GM19043 (cell line): ENCODE measurements at regions not wholly inside any gene's neighbourhood (a gene's known extent, or its start where the extent isn't known, plus 50 kb on each side); places are given as distances from the start of the nearest gene placed in this dataset.

ENCODE experiments used
- ATAC-seq: cut with Tn5 transposase; IDR thresholded peaks from one replicate; pipeline ENCODE4 v1.9.1; 2021; ENCODE audit warnings: low read depth; ENCODE audit not compliant: unreplicated experiment

DNA sequence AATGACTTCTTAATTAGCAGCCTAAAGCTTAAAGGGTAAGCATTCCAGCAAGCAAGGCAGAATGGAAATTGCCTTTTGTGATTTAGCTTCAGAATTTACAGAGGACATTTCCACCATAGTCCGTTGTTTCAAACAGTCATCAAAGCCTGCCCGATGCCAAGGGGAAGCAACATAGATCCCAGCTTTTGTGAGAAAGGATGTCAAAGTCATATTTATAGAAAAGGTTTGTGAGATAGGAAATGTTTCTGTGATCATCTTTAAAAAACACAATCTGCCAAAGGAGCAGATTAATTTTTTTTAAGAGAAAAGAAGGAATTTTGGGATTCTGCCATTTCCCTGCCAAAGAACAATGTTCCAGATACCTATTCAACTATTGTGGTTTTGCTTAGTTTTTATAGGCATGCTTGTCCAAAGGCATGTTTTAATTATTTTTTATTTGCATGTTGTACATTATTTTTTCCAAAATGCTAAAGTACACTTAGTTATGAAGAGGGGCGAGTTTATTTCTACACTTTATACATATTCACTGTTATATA is 346.9 kb downstream of the ZNF608 start:
- no peak for ATAC-seq

DNA sequence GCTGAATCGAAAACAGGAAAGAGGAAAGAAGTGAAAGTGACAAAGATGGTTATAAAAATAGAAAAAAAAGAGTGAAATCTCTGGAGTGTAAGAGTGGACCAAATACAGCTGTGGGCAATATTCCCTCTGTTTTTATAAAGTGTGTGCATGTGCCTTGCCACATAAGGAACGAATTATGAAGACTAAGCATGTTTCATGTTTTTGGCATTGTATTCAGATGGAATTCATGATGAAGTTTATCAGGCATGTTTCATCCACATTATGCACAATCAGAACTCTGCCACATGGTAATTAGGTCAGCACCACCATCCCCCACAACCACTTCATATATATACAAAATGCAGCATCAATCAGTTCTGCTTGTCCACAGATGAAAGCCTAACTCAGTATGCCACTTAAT is 348.0 kb downstream of the ZNF608 start:
- ATAC-seq, result no peak

DNA sequence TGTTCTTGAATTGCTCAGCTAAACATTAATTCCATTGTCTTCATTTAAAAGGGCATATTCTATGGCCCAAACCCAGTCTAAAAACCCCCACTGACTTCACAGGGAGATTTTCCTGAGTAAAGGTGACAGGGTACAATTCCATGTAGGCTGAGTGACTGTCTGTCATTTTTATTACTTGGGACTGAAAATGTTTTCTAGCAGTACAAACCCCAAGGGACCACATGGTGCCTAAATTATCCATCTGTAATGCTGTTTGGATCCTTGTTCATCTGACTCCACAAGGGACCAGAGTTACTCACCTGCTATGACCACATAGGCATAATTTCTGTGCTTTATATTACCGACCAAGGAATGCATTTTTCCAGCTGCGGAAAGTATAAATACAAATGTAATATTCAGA is 349.1 kb downstream of the ZNF608 start:
- ATAC-seq, result no peak

DNA sequence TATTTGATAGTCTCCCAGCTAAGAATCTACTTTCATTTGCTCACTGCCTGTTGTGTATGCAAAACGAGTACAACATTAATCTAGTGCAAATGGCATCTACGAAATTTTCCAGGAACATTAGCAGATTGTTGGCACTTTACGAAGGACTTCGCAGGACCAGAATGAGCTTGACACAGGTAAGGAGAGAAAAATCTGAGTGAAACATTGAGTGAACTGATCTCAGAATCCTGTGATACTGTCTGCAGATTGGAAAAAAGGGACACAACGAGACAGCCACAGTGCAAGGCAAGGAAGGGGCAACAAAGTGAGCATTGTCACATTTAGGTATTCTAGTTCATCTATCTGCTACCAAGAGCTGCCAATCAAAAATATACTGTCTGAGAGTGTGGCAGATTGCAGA is 350.5 kb downstream of the ZNF608 start:
- ATAC-seq, result no peak

DNA sequence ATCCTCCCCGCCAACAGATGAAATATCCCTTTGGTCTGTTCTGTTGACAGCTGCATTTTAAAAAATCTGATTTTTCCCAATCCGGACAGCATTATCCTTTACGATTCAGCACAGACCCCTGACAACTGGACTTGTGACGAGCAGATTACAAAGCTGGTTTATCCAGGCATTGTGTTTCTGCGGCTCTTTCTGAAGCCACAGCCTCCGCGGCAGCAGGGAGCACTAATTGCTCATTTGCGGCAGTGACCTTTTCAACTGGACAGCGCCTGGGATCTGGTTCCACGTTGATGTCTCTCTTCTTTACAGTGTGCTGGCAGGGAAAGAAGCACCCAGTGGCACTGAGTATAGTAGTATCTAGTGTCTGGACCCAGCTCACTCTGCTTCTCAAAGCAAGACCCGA is 351.2 kb downstream of the ZNF608 start:
- ATAC-seq, result no peak

DNA sequence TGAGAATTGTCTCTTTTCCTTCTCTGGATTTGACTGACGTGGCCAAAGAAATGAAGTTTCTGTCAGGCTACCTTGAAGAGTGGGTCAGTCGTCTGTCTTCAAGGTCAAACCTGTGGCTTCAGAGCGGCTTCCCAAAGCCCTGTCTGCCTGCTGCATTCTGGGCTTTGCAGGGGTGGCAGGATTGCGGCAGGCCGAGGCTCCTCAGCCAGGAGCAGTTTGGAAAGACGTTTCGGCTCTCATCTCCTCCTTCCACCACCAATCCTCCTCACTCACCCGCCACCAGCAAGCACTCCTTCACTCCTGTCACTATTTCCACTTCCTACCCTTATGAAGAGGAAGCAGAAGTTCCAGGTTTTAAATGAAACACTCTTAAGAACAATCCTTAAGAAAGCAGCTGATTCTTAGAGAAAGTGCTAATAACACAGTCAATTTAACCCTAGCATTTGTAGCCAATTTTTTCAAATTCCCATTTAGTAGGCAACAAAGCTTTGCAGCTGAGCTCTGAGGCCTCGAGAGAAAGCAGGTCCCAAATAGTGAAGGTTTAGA is 351.7 kb downstream of the ZNF608 start:
- no peak for ATAC-seq

DNA sequence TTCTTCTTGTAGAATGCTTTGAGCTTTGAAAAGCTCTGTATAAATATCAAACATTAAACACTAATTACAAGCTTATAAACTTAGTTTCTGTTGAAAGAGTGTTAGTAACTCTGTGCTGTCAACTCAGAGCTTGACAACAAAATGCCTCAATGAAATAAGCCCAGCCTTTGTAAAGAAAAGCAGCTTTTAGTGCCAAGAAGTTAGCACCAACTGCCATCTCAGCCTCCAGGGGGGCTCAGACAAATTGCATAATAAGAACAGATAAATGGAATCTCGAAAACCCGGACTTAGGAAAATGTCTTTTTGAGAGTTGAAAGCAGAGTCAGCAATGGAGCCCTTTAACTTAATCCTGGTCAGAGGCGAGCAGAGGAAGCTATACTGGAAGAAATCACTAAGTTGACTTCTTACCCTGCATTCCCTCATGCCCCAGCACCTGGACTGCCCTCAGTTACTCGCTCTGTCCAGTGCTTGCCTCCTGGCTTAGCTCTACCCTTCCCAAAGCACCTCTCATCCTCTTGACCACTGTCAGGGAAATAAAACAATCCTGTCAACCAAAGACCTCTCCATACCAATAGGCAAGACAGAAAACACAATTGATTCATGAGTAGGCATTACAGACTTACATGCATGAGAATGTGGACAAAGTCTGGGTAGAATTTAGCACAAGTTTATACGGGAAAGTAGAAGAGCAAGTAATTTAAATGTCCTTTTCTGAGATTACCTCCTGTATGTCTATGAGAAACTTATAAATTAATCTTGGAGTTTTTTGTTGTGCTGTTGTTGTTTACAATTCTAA is 352.7 kb downstream of the ZNF608 start:
- no peak for ATAC-seq

DNA sequence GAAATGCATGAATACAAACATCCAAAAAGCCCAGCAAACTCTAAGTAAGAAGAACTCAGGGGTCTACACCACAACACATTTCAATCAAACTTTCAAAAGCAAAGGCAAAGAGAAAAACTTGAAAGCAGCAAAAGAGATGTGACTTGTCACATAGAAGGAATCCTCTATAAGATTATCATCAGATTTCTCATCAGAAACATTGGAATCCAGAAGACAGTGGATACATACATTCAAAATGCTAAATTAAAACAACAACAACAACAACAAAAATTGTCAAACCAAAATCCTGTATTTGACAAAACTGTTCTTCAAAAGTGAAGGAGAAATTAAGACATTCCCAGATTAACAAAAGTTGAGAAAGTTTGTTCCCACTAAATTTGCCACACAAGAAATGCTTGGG is 362.7 kb downstream of the ZNF608 start:
- ATAC-seq, result no peak

DNA sequence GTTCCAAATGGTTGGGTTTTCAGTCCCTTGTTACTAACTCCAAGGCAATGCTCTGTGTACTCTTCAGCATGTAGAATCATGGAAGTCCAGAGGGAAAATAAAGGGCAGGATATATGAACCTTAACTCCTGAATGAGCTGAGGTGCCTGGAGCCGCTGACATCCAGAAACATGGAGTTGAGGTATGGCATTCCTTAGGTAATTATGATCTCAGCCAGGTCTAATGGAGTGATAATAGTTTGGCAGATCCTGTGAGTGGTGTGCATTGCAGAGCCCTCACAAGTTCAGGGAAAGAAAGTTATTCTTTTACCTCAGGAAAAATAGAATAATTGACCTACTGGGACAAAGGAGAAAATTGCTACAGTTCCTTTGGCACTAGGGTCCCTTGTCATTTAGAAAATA is 369.1 kb downstream of the ZNF608 start:
- no peak for ATAC-seq

DNA sequence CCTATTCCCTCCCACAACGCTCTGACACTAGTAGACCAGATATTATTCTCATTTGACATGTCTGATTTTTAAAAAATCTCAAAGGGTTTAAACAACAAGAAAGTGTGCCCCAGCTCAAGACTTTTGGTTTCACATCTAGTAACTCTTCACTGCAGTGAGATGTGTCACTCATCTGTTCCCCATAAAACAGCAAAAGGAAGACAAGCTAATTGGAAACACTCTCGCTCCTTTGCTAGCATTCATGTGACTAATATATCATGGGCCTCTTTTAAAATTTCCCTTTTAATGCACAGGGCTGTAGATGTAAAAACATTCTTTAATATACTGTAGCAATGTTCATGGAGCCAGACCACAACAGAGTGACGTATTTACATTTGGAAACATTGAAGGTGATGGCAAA is 372.6 kb downstream of the ZNF608 start:
- no peak for ATAC-seq

DNA sequence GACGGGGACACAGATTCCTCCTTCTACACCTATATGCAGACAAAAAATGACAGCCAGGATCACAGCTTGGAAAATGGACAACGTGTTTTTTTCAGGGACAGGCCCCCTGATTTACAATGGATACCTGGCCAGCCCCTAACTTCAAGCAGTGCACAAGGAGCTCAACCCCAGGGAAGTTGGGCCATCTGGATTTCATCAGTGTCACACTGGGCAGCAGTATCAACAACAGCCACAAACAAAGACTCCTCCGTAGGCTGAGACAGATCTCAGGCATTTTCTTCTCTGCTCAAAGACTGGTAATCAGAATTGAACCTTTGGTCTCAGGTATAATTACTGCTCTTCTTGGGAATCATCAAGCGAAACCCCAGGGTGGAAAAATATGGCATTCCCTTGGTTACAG is 374.0 kb downstream of the ZNF608 start:
- ATAC-seq, result no peak

DNA sequence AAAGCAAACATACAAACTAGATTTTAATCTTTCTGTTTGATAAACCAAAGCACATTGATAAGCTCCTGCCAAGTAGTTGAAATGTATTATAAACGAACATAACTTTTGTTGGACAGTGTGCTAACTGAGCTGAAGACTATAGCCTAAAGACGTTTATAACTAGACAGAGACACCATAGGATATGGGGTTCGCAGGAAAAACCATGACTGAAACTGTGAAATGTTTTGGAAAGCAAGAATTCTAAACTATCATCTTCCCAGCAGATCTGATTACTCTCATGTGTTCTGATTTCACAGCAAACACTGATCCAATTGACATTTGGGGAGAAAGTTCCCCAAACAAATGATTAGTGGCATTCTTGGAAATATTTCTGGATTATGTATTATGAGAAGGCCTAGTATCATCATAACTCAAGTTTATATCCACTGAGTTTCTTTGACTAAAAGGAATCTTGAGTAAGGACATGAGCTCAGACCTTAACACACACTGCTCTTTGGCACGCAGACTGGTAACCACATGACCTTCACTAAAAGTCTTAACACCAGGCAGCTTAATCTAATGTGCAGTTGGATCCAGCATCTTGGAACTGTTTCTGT is 375.2 kb downstream of the ZNF608 start:
- no peak for ATAC-seq

DNA sequence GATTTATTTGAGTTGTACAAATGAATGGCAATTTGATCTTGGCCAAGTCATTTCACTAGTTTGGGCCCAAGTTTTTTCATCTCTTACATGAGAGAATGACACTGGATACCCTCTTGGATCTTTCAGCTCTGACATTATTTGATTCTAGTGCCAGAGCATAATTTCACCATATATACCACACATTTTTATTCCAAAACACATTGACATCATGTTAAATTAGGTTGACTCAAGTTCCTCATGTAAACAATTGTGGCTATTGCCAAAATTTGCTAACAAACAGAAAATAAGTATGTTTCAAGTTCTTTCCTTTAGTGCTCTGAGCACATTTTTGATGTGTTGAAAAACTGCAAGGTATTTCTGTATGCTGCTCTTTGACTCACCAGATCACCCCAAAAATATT is 375.8 kb downstream of the ZNF608 start:
- ATAC-seq, result no peak

DNA sequence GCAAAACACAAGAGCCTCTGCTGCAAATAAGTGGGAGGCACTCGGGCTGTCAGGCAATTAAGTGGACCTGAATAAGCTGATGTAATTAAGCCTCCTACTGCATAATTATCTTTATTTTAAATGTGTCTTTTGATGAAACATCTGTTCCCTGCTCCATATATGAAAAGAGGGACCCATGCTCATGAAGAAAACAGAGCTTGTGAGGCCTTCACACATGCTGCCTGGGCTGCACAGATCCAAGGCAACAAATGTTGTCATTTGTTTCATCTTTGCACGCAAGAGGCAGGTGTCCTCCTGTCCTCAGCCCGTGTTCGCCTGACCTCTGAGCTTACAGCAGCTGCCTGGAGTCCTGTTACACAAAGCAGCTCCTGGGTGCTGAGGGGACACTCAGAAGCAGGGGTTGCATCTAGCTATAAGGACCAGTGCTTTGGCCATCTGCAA is 381.1 kb downstream of the ZNF608 start:
- ATAC-seq, result no peak

DNA sequence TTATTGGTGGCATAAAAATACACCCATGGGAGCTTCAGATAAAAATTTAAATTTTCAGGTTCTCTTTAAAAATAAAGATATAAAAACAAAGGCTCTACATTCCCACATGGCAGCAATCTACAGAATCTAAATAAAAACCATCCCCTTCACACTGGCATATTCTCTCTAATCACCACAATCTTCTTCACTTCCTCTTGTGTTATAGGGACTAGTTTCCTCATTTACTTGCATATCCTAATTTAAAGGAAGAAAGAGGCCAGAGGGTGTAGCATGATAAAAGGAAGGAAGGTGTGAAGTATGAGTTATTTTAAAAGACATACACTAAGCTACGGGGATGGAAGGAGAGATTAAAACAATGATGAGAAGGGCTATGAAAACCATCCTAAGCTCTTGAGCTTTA is 390.5 kb downstream of the ZNF608 start:
- no peak for ATAC-seq

DNA sequence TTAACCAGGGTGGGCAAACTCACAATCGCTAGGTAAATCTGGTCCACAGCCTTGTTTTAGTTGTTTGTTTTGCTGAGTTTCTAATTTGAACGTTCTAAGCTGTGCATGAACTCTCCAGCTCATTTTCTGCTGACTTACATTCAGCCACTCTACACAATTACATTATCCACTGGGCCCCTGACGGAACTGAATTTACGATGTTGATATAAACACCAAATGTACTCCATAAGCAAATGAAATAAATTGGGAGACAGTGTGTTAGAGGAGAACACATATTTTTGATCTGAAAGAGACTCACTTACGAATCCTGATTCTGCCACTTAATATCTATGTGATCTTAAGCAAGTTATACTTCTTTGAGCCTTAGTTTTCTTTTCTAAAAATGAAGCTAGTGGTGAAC is 393.4 kb downstream of the ZNF608 start:
- no peak for ATAC-seq

DNA sequence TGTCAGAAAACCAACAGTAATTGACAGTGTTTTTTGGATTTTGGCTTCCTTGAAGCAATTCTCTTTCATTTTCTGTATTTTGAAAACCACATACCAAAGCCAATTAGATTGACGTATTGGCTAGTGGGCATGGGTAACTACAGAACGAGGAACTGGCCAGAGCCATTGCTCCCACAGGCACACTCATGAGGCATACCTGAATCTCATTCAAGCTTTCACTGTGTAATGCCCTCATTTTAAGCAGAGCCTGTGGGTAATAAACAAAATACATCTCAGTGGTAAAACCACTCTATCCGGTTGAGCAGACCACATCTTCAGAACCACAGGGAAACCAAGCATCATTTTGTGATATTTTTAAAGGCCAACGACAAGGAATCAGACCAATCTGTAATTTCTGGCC is 394.1 kb downstream of the ZNF608 start:
- no peak for ATAC-seq

DNA sequence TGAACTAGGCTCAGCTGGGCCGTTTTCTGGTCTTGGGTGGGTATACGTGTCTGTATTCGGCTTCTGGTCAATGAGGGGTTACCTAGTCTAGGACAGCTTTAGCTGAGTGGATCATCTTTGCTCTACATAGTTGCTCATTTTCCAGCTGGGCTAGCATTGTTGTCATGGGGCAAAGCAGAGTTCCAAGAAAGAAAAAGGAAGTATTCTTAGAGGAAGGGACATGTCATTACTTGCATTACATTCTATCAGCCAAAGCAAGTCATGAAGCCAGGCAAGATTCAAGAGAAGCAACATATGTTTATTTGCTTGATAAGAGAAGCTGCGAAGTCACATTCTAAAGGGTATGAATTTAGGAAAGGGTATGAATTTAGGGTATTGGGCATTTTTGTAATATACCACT is 396.5 kb downstream of the ZNF608 start:
- no peak for ATAC-seq

DNA sequence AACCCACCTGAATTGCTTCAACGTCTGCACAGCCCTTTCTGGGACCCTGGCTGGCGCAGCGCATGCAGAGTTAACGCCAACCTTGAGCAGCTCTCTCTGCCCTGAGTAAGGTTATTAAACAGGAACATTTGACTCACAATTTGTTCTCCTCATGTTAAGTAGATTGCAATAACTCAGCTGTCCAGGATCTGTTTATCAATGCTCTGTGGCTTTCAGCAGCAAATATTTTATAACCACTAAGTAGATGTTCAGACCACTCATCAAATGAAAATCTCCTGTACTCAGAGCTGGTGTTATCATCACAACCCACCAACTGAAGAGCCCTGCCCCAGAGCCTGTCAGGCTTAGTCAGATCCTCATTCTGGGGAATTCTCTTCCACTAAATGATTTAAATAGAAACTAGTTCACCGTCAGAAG is 403.0 kb downstream of the ZNF608 start:
- ATAC-seq, result no peak

DNA sequence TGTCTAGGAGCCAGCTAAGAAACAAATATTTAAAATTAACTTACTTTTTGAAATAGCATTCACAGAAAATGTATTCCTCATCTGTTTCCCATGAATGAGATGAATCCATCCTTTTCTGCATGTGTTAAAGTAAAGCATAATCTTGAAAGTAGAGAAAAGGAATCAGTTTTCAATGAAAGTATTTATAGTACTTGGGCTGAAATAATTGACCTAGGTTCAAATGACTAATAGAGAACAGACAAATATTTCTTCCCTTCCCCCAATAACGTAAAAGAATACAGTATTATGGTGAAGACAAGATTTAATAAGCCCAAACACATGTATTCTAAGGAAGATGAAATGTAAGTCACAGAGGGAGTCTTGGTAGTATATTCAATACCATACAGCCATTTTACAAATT is 403.5 kb downstream of the ZNF608 start:
- no peak for ATAC-seq

DNA sequence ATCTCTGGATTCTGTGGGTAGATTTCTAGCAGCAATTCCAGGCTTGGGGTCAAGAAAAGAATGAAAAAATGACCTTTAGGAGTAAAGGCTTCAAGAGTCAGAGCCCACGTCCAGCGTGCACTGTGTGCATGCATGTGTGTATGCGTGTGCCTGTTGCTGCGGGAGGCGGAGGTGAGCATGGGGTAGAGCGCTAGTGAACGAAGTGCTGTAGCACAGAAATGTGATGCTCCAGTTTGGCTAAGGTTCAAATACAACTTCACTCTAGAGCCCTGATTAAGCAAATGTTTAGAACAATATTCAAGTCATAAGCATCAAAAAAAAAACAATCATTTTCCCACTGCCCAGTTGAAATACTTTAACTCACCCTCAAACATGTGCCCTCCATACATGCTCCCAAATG is 403.9 kb downstream of the ZNF608 start:
- no peak for ATAC-seq

DNA sequence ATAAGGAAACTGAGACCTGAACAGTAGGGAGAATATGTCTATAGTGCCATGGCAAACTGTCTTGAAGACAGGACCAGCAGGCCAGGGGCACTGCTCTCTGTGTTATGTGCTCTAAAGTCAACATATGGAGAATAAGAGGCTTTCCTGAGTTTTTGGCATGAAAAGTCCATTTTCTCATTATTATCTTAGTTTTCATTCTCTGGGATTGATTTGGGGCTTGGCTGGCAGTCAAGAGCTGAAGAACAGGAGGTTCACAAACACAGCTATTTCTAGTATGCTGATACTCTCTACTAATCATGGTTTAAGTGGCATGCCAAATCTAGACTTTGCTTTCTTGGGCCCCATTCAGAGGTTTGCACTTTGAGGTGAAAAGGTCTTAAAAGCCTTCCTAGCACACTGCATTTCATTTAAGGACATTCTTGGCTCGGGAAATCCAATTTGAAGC is 404.4 kb downstream of the ZNF608 start:
- no peak for ATAC-seq
